OCI-LY1 (cell line): ENCODE measurements at regions not wholly inside any gene's neighbourhood (a gene's known extent, or its start where the extent isn't known, plus 50 kb on each side); places are given as distances from the start of the nearest gene placed in this dataset.

ENCODE experiments used
- EZH2 ChIP-seq: fragments of 200-600 bp; sonication (generic), shearing (Covaris generic); IDR thresholded peaks from 2 replicates; pipeline ENCODE4 v1.8.0; 2017; ENCODE audit warnings: borderline replicate concordance, mixed run types, mild to moderate bottlenecking, antibody characterized with exemption, low read length, moderate library complexity, mixed read lengths
- TF ChIP-seq, protein P1 (sequence below): fragments of 200-600 bp; sonication (generic), shearing (Covaris generic); IDR thresholded peaks from 2 replicates; pipeline ENCODE4 v1.5.1; 2017; ENCODE audit warnings: mild to moderate bottlenecking, antibody characterized with exemption, low read length, moderate library complexity, mixed read lengths

DNA sequence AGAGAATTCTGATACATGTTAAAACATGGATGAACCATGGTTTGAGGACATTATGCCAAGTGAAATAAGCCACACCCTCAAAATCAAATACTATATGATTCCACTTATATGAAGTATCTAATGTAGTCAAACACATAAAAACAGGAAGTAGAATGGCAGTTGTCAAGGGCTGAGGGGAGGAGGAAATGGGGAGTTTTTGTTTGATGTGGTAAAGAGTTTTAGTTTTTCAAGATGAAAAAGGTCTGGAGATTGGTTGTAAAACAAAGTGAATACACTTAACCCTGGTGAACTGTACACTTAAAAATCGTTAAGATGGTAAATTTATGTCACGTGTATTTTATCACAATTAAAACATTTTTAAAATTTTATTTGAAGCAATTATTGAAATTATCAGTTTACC is 127.4 kb upstream of the GRIK2 start:
- TF ChIP-seq, protein P1, sequence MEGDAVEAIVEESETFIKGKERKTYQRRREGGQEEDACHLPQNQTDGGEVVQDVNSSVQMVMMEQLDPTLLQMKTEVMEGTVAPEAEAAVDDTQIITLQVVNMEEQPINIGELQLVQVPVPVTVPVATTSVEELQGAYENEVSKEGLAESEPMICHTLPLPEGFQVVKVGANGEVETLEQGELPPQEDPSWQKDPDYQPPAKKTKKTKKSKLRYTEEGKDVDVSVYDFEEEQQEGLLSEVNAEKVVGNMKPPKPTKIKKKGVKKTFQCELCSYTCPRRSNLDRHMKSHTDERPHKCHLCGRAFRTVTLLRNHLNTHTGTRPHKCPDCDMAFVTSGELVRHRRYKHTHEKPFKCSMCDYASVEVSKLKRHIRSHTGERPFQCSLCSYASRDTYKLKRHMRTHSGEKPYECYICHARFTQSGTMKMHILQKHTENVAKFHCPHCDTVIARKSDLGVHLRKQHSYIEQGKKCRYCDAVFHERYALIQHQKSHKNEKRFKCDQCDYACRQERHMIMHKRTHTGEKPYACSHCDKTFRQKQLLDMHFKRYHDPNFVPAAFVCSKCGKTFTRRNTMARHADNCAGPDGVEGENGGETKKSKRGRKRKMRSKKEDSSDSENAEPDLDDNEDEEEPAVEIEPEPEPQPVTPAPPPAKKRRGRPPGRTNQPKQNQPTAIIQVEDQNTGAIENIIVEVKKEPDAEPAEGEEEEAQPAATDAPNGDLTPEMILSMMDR, result no peak
- TF ChIP-seq EZH2, result no peak
